Neural progenitor cell (in vitro differentiated cells): ENCODE measurements at regions not wholly inside any gene's neighbourhood (a gene's known extent, or its start where the extent isn't known, plus 50 kb on each side); places are given as distances from the start of the nearest gene placed in this dataset.

ENCODE experiments used
- DNase-seq: peaks from one replicate; pipeline ENCODE4 v3.0.0-alpha.2; 2016; ENCODE audit warnings: low spot score
- H2AFZ ChIP-seq: fragments of 200-600 bp; sonication (generic); replicated peaks from 2 replicates; pipeline ENCODE4 v1.6.1; 2016; ENCODE audit warnings: antibody characterized with exemption
- H3F3A ChIP-seq: fragments of 200-600 bp; sonication (generic); 2 replicates; pipeline ENCODE4 v1.6.1; 2016; ENCODE audit warnings: antibody characterized with exemption, low read depth
- H3K27ac ChIP-seq: fragments of 200-600 bp; sonication (generic); 2 replicates; pipeline ENCODE4 v1.5.1; 2016; ENCODE audit warnings: mild to moderate bottlenecking
- H3K27me3 ChIP-seq: fragments of 200-600 bp; sonication (generic); 2 replicates; pipeline ENCODE4 v1.6.1; 2016; ENCODE audit warnings: mild to moderate bottlenecking, moderate library complexity
- H3K36me3 ChIP-seq: fragments of 200-600 bp; sonication (generic); 2 replicates; pipeline ENCODE4 v1.5.1; 2016
- H3K4me1 ChIP-seq: fragments of 200-600 bp; sonication (generic); 2 replicates; pipeline ENCODE4 v1.6.1; 2016; ENCODE audit warnings: mixed run types
- H3K4me2 ChIP-seq: fragments of 200-600 bp; sonication (generic); 2 replicates; pipeline ENCODE4 v1.6.1; 2016
- H3K4me3 ChIP-seq: fragments of 200-600 bp; sonication (generic); 2 replicates; pipeline ENCODE4 v1.5.1; 2016
- H3K79me2 ChIP-seq: fragments of 200-600 bp; sonication (generic); 2 replicates; pipeline ENCODE4 v1.6.1; 2016; ENCODE audit warnings: low read depth
- H3K9ac ChIP-seq: fragments of 200-600 bp; sonication (generic); 2 replicates; pipeline ENCODE4 v1.6.1; 2016
- H3K9me3 ChIP-seq: fragments of 200-600 bp; sonication (generic); 2 replicates; pipeline ENCODE4 v1.5.1; 2016; ENCODE audit warnings: low read depth
- H4K20me1 ChIP-seq: fragments of 200-600 bp; sonication (generic); 2 replicates; pipeline ENCODE4 v1.6.1; 2016; ENCODE audit warnings: low read depth
- H3K27ac Mint-ChIP-seq: 3 replicates; pipeline ENCODE4 v1.8.0; 2021; ENCODE audit warnings: mixed read lengths
- H3K27me3 Mint-ChIP-seq: 2 replicates; pipeline ENCODE4 v1.8.0; 2022; ENCODE audit warnings: low read depth, mild to moderate bottlenecking, inconsistent platforms, moderate library complexity, mixed read lengths; ENCODE audit not compliant: insufficient read depth
- H3K36me3 Mint-ChIP-seq: 3 replicates; pipeline ENCODE4 v1.8.0; 2021; ENCODE audit warnings: mixed read lengths
- H3K4me1 Mint-ChIP-seq: 3 replicates; pipeline ENCODE4 v1.8.0; 2021; ENCODE audit warnings: mixed read lengths
- H3K4me3 Mint-ChIP-seq: 3 replicates; pipeline ENCODE4 v1.8.0; 2021; ENCODE audit warnings: mild to moderate bottlenecking, moderate library complexity, mixed read lengths
- H3K9me3 Mint-ChIP-seq: 3 replicates; pipeline ENCODE4 v1.8.0; 2020; ENCODE audit warnings: mixed read lengths
- CTCF ChIP-seq: fragments of 200-600 bp; sonication (generic); IDR thresholded peaks from 2 replicates; pipeline ENCODE4 v1.5.1; 2017; ENCODE audit warnings: antibody characterized with exemption, mild to moderate bottlenecking
- EZH2 ChIP-seq: fragments of 200-600 bp; sonication (generic); IDR thresholded peaks from 2 replicates; pipeline ENCODE4 v1.6.1; 2017; ENCODE audit warnings: antibody characterized with exemption, mild to moderate bottlenecking, moderate library complexity
- EZH2phosphoT487 ChIP-seq: fragments of 200-600 bp; sonication (generic); IDR thresholded peaks from 2 replicates; pipeline ENCODE4 v1.6.1; 2017; ENCODE audit warnings: antibody characterized with exemption

- DNase-seq = no peak
- H3K27ac ChIP-seq = no peak overlapping the region
- TF ChIP-seq CTCF = no peak
- TF ChIP-seq EZH2 = no peak
- no peak for TF ChIP-seq EZH2phosphoT487
- no peak overlapping the region for H3K4me3 ChIP-seq
- Mint-ChIP-seq H3K27ac (no peak overlapping the region), H3K27me3 (no peaks in the 10 kb centered on the region), H3K4me3 (no peak overlapping the region), H3K36me3 (no peaks in the 10 kb centered on the region), H3K4me1 (no peaks in the 10 kb centered on the region), H3K9me3 (peaks cover 1% of the 10 kb centered on the region)
- no peaks in the 10 kb centered on the region for H3K27me3 ChIP-seq
- no peak overlapping the region for H2AFZ ChIP-seq
- H3K79me2 ChIP-seq = no peaks in the 10 kb centered on the region
- no peaks in the 10 kb centered on the region for H3K36me3 ChIP-seq
- H3K4me1 ChIP-seq = no peaks in the 10 kb centered on the region
- H3K4me2 ChIP-seq = no peak overlapping the region
- no peak overlapping the region for H3K9ac ChIP-seq
- H4K20me1 ChIP-seq = no peaks in the 10 kb centered on the region
- H3F3A ChIP-seq = no peaks in the 10 kb centered on the region
- H3K9me3 ChIP-seq = no peaks in the 10 kb centered on the region
These were observed 890.7 kb upstream of the INTU start for GRCh38 chr4:126742048-126742447.

- H3K4me1 Mint-ChIP-seq = no peaks in the 10 kb centered on the region
- no peaks in the 10 kb centered on the region for H3K79me2 ChIP-seq
- no peak overlapping the region for H3K4me3 ChIP-seq
- H3K9me3 Mint-ChIP-seq = peaks cover 1% of the 10 kb centered on the region
- TF ChIP-seq EZH2 (no peak), EZH2phosphoT487 (no peak), CTCF (no peak)
- H3K36me3 Mint-ChIP-seq = no peaks in the 10 kb centered on the region
- H3K27me3 Mint-ChIP-seq = no peaks in the 10 kb centered on the region
- no peak overlapping the region for H3K4me2 ChIP-seq
- H3K9ac ChIP-seq = no peak overlapping the region
- H3K4me1 ChIP-seq = no peaks in the 10 kb centered on the region
- no peak for DNase-seq
- no peak overlapping the region for H3K27ac ChIP-seq
- H3K4me3 Mint-ChIP-seq = no peak overlapping the region
- no peaks in the 10 kb centered on the region for H3F3A ChIP-seq
- H3K27ac Mint-ChIP-seq = no peak overlapping the region
- H3K27me3 ChIP-seq = no peaks in the 10 kb centered on the region
- H4K20me1 ChIP-seq = no peaks in the 10 kb centered on the region
- no peak overlapping the region for H2AFZ ChIP-seq
- H3K9me3 ChIP-seq = no peaks in the 10 kb centered on the region
- no peaks in the 10 kb centered on the region for H3K36me3 ChIP-seq
These were observed 889.9 kb upstream of the INTU start for GRCh38 chr4:126742885-126743284.

DNA sequence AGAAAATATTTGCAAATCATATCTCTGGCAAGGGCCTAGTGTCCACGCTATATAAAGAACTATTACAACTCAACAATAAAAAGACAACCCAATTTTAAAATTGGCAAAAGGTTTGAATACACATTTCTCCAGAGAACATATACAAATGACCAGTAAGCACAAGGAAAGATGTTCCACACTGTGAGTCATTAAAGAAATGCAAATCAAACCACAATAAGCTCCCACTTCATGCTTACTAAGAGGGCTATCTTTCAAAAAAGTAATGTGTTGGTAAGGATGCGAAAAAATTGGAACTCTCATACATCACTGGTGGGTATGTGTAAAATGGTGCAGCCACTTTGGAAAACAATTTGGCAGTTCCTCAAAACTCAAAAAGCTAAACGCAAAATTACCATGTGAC lies 884.0 kb upstream of the INTU start:
- Mint-ChIP-seq H3K9me3 (peaks cover 1% of the 10 kb centered on the region), H3K36me3 (no peaks in the 10 kb centered on the region), H3K27me3 (no peaks in the 10 kb centered on the region), H3K4me3 (no peak overlapping the region), H3K27ac (no peak overlapping the region), H3K4me1 (no peaks in the 10 kb centered on the region)
- no peaks in the 10 kb centered on the region for H3F3A ChIP-seq
- H3K4me3 ChIP-seq = no peak overlapping the region
- TF ChIP-seq EZH2 (no peak), CTCF (no peak), EZH2phosphoT487 (no peak)
- H3K27me3 ChIP-seq = no peaks in the 10 kb centered on the region
- H3K4me2 ChIP-seq = no peak overlapping the region
- H4K20me1 ChIP-seq = no peaks in the 10 kb centered on the region
- H3K36me3 ChIP-seq = no peaks in the 10 kb centered on the region
- no peak overlapping the region for H3K9ac ChIP-seq
- H3K4me1 ChIP-seq = no peaks in the 10 kb centered on the region
- H3K79me2 ChIP-seq = no peaks in the 10 kb centered on the region
- no peak for DNase-seq
- H2AFZ ChIP-seq = no peak overlapping the region
- no peak overlapping the region for H3K27ac ChIP-seq
- H3K9me3 ChIP-seq = no peaks in the 10 kb centered on the region

- no peak for DNase-seq
- Histone ChIP-seq H3K9ac (no peak overlapping the region), H2AFZ (no peak overlapping the region), H3K4me3 (no peak overlapping the region), H3K4me2 (no peak overlapping the region), H3K4me1 (no peaks in the 10 kb centered on the region), H3K36me3 (no peaks in the 10 kb centered on the region), H3K27ac (no peak overlapping the region), H4K20me1 (no peaks in the 10 kb centered on the region), H3K9me3 (no peaks in the 10 kb centered on the region), H3K27me3 (no peaks in the 10 kb centered on the region), H3F3A (no peaks in the 10 kb centered on the region), H3K79me2 (no peaks in the 10 kb centered on the region)
- Mint-ChIP-seq H3K9me3 (no peaks in the 10 kb centered on the region), H3K36me3 (no peaks in the 10 kb centered on the region), H3K4me3 (no peak overlapping the region), H3K27ac (no peak overlapping the region), H3K27me3 (no peaks in the 10 kb centered on the region), H3K4me1 (no peaks in the 10 kb centered on the region)
- TF ChIP-seq EZH2 = no peak
- no peak for TF ChIP-seq EZH2phosphoT487
- no peak for TF ChIP-seq CTCF
These were observed 882.0 kb upstream of the INTU start for GRCh38 chr4:126750723-126751122.
